ENCODE measurements at regions not wholly inside any gene's neighbourhood (a gene's known extent, or its start where the extent isn't known, plus 50 kb on each side); places are given as distances from the start of the nearest gene placed in this dataset.

GRCh38 chr22:27378311-27378800 is 423.2 kb downstream of the MN1 start:
- no peak for DNase-seq

GRCh38 chr22:27378995-27379394 is 422.6 kb downstream of the MN1 start:
- no peak for DNase-seq

GRCh38 chr22:27380855-27381254 is 420.7 kb downstream of the MN1 start:
- DNase-seq, result no peak

GRCh38 chr22:27381552-27381951 is 420.0 kb downstream of the MN1 start:
- DNase-seq, result no peak

- no peak for DNase-seq
Measured at GRCh38 chr22:27381960-27382742, 419.4 kb downstream of the MN1 start.

GRCh38 chr22:27382947-27383346 is 418.6 kb downstream of the MN1 start:
- DNase-seq, result no peak

GRCh38 chr22:27383896-27384295 is 417.7 kb downstream of the MN1 start:
- no peak for DNase-seq

GRCh38 chr22:27385261-27385998 is 416.1 kb downstream of the MN1 start:
- DNase-seq, result no peak

GRCh38 chr22:27386186-27386585 is 415.4 kb downstream of the MN1 start:
- DNase-seq, result no peak

GRCh38 chr22:27387561-27387960 is 414.0 kb downstream of the MN1 start:
- no peak for DNase-seq

- no peak for DNase-seq
Measured at GRCh38 chr22:27388090-27388600, 413.4 kb downstream of the MN1 start.

- no peak for DNase-seq
Measured at GRCh38 chr22:27389727-27390075, 411.9 kb downstream of the MN1 start.

- DNase-seq, result no peak
Measured at GRCh38 chr22:27391092-27391770, 410.3 kb downstream of the MN1 start.

- no peak for DNase-seq
Measured at GRCh38 chr22:27393371-27393770, 408.2 kb downstream of the MN1 start.

- DNase-seq, result no peak
Measured at GRCh38 chr22:27394806-27395404, 406.7 kb downstream of the MN1 start.

- DNase-seq, result no peak
Measured at GRCh38 chr22:27397036-27397953, 404.3 kb downstream of the MN1 start.

- no peak for DNase-seq
Measured at GRCh38 chr22:27397954-27398342, 403.6 kb downstream of the MN1 start.

- DNase-seq, result no peak
Measured at GRCh38 chr22:27399161-27399560, 402.4 kb downstream of the MN1 start.

GRCh38 chr22:27400811-27401210 is 400.7 kb downstream of the MN1 start:
- DNase-seq, result no peak

- DNase-seq, result no peak
Measured at GRCh38 chr22:27401321-27401720, 400.2 kb downstream of the MN1 start.

- no peak for DNase-seq
Measured at GRCh38 chr22:27404441-27404840, 397.1 kb downstream of the MN1 start.

Data from activated CD4-positive, alpha-beta T cell treated with anti-CD3 and anti-CD28 coated beads, Interleukin-2, Interleukin-6, amounts not matched to agents 100 ng/mL and 50 ng/mL, durations not matched to agents 16 hours and 8 hours (primary cell).